GM12892 (cell line): ENCODE measurements at regions not wholly inside any gene's neighbourhood (a gene's known extent, or its start where the extent isn't known, plus 50 kb on each side); places are given as distances from the start of the nearest gene placed in this dataset.

ENCODE experiments used
- POLR2A ChIP-seq: IDR thresholded peaks from 2 replicates; pipeline ENCODE4 v1.6.1; 2011; ENCODE audit warnings: low read depth, low read length, control low read depth
- POLR2AphosphoS5 ChIP-seq: IDR thresholded peaks from 2 replicates; pipeline ENCODE4 v1.6.1; 2011; ENCODE audit warnings: low read depth, low read length, control low read depth
- TAF1 ChIP-seq: IDR thresholded peaks from 2 replicates; pipeline ENCODE4 v1.6.1; 2011; ENCODE audit warnings: low read depth, mild to moderate bottlenecking, control low read depth, low read length, borderline replicate concordance

GRCh38 chr18:51486735-51487366 is 289.4 kb upstream of the MEX3C start:
- TF ChIP-seq POLR2A (no peak), TAF1 (no peak), POLR2AphosphoS5 (no peak)
